ENCODE measurements at regions not wholly inside any gene's neighbourhood (a gene's known extent, or its start where the extent isn't known, plus 50 kb on each side); places are given as distances from the start of the nearest gene placed in this dataset.

DNA sequence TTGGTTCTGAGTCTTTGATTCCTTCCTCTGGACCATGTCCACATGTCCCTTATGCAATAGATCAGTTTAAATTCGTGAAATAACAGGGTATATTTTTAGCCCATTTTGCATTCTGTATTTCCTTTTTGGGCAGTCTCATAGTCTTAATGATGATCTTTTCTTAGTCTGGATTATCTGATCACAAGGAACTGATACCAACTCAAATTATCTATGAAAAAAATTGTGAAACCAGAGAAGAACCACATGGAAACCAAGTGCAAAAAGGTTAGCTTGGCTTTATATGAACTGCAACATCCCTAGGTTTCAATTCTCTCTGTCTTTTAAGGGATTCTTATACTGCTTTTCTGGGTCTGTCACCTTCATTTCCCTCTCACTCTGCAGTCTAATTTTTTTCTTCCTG is 608.6 kb upstream of the AADAT start:
- TF ChIP-seq, protein P1, sequence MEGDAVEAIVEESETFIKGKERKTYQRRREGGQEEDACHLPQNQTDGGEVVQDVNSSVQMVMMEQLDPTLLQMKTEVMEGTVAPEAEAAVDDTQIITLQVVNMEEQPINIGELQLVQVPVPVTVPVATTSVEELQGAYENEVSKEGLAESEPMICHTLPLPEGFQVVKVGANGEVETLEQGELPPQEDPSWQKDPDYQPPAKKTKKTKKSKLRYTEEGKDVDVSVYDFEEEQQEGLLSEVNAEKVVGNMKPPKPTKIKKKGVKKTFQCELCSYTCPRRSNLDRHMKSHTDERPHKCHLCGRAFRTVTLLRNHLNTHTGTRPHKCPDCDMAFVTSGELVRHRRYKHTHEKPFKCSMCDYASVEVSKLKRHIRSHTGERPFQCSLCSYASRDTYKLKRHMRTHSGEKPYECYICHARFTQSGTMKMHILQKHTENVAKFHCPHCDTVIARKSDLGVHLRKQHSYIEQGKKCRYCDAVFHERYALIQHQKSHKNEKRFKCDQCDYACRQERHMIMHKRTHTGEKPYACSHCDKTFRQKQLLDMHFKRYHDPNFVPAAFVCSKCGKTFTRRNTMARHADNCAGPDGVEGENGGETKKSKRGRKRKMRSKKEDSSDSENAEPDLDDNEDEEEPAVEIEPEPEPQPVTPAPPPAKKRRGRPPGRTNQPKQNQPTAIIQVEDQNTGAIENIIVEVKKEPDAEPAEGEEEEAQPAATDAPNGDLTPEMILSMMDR (IDR thresholded peaks at IDR 0.05), result no peak
- TF ChIP-seq POLR2A (IDR thresholded peaks at IDR 0.05), result no peak

Data from esophagus squamous epithelium (tissue), 4 donors.